ENCODE measurements at regions not wholly inside any gene's neighbourhood (a gene's known extent, or its start where the extent isn't known, plus 50 kb on each side); places are given as distances from the start of the nearest gene placed in this dataset.
"Not testable (repeated sequence)": the region's sequence is repeated elsewhere in the genome, so short reads cannot be mapped to it uniquely, and the experiment has no call there.

- DNase-seq (ENCODE audit: low spot score): peak; percentile 39
Measured at GRCh38 chr12:82627799-82628198, 58.9 kb upstream of the TMTC2 start.

GRCh38 chr12:82634495-82635258, 52.0 kb upstream of the TMTC2 start:
- not testable (repeated sequence) for DNase-seq (ENCODE audit: low spot score)

- DNase-seq (ENCODE audit: low spot score): no peak
Measured at GRCh38 chr12:82635263-82635662, 51.4 kb upstream of the TMTC2 start.

Measured in AG08395 (cell line).